CD4-positive, alpha-beta T cell treated with Interleukin-1 beta for 1 hour (primary cell): ENCODE measurements at regions not wholly inside any gene's neighbourhood (a gene's known extent, or its start where the extent isn't known, plus 50 kb on each side); places are given as distances from the start of the nearest gene placed in this dataset.
"Not testable (repeated sequence)": the region's sequence is repeated elsewhere in the genome, so short reads cannot be mapped to it uniquely, and the experiment has no call there.

ENCODE experiments used
- DNase-seq, 2 donors: peaks; one replicate each; pipeline ENCODE4 v3.0.0-alpha.2; 2020 to 2022

GRCh38 chr5:14054111-14054854 lies 88.9 kb upstream of the TRIO start:
- DNase-seq = no peak

GRCh38 chr5:14050821-14051220 lies 92.3 kb upstream of the TRIO start:
- DNase-seq = no peak

- no peak for DNase-seq
Observed at GRCh38 chr5:14048434-14048833, 94.7 kb upstream of the TRIO start.

GRCh38 chr5:14041528-14042192 lies 97.2 kb upstream of the DNAH5 start:
- DNase-seq = no peak

- DNase-seq = no peak
Observed at GRCh38 chr5:14040542-14040941, 96.1 kb upstream of the DNAH5 start.

- no peak for DNase-seq
Observed at GRCh38 chr5:14039576-14039975, 95.1 kb upstream of the DNAH5 start.

GRCh38 chr5:14039063-14039462 lies 94.6 kb upstream of the DNAH5 start:
- DNase-seq = no peak

GRCh38 chr5:14038341-14038959 lies 94.0 kb upstream of the DNAH5 start:
- DNase-seq = no peak

GRCh38 chr5:14036947-14037346 lies 92.5 kb upstream of the DNAH5 start:
- no peak for DNase-seq

- DNase-seq = no peak
Observed at GRCh38 chr5:14036514-14036913, 92.0 kb upstream of the DNAH5 start.

- DNase-seq = no peak
Observed at GRCh38 chr5:14035859-14036503, 91.5 kb upstream of the DNAH5 start.

- no peak for DNase-seq
Observed at GRCh38 chr5:14034963-14035362, 90.5 kb upstream of the DNAH5 start.

GRCh38 chr5:14032918-14033317 lies 88.4 kb upstream of the DNAH5 start:
- no peak for DNase-seq

GRCh38 chr5:14028938-14029584 lies 84.6 kb upstream of the DNAH5 start:
- DNase-seq = no peak

- no peak for DNase-seq
Observed at GRCh38 chr5:14028188-14028587, 83.7 kb upstream of the DNAH5 start.

GRCh38 chr5:14025569-14026286 lies 81.2 kb upstream of the DNAH5 start:
- DNase-seq = no peak

GRCh38 chr5:14022971-14023370 lies 78.5 kb upstream of the DNAH5 start:
- no peak for DNase-seq

- not testable (repeated sequence) for DNase-seq
Observed at GRCh38 chr5:14020944-14021343, 76.5 kb upstream of the DNAH5 start.

- DNase-seq = no peak
Observed at GRCh38 chr5:14019768-14020290, 75.3 kb upstream of the DNAH5 start.

- DNase-seq = no peak
Observed at GRCh38 chr5:14017904-14018303, 73.4 kb upstream of the DNAH5 start.

GRCh38 chr5:14016549-14016948 lies 72.1 kb upstream of the DNAH5 start:
- DNase-seq = no peak
